Transverse colon (tissue), 4 donors: ENCODE measurements at regions not wholly inside any gene's neighbourhood (a gene's known extent, or its start where the extent isn't known, plus 50 kb on each side); places are given as distances from the start of the nearest gene placed in this dataset.
"Not testable (repeated sequence)": the region's sequence is repeated elsewhere in the genome, so short reads cannot be mapped to it uniquely, and the experiment has no call there.

Source experiments
- DNase-seq: peaks from one replicate; pipeline ENCODE4 v3.0.0-alpha.2; 2019
- H3K27ac ChIP-seq, 4 donors: fragments of 200-600 bp; sonication (generic); 2 replicates each; pipeline ENCODE4 v1.5.1; 2016 to 2018; ENCODE audit warnings: inconsistent platforms in 4 of 4
- H3K27me3 ChIP-seq: fragments of 200-600 bp; sonication (generic); 2 replicates; pipeline ENCODE4 v1.5.1; 2017; ENCODE audit warnings: inconsistent platforms
- H3K36me3 ChIP-seq, 4 donors: fragments of 200-600 bp; sonication (generic); 2 replicates each; pipeline ENCODE4 v1.5.1; 2017 to 2019; ENCODE audit warnings: inconsistent platforms in 4 of 4
- H3K4me1 ChIP-seq, 4 donors: fragments of 200-600 bp; sonication (generic); 2 replicates each; pipeline ENCODE4 v1.5.1; 2017 to 2020; ENCODE audit warnings: inconsistent platforms in 4 of 4
- H3K4me3 ChIP-seq, 4 donors: fragments of 200-600 bp; sonication (generic); 1 replicate in 1 of 4; 2 replicates in 3 of 4; pipeline versions ENCODE4 v1.5.1 to v1.6.1; 2017 to 2019; ENCODE audit warnings: inconsistent platforms in 4 of 4
- H3K9me3 ChIP-seq, 2 donors: fragments of 200-600 bp; sonication (generic); 2 replicates each; pipeline ENCODE4 v1.5.1; 2017 to 2019; ENCODE audit warnings: inconsistent platforms in 2 of 2
- CTCF ChIP-seq, 5 experiments: fragments of 200-600 bp in 3 of 5; fragments of 450-650 bp in 2 of 5; sonication (generic) in 3 of 5; IDR thresholded peaks; 1 replicate in 2 of 5; 2 replicates in 3 of 5; pipeline ENCODE4 v1.5.1; 2016 to 2017; ENCODE audit warnings: antibody characterized with exemption in 5 of 5, inconsistent platforms in 3 of 5, mild to moderate bottlenecking in 2 of 5, moderate library complexity in 1 of 5
- EP300 ChIP-seq: sonication (generic); formaldehyde crosslinking; IDR thresholded peaks from one replicate; pipeline ENCODE4 v1.6.1; 2017; ENCODE audit warnings: antibody characterized with exemption, low read depth
- POLR2A ChIP-seq: fragments of 450-650 bp; IDR thresholded peaks from one replicate; pipeline ENCODE4 v1.6.1; 2016; ENCODE audit warnings: antibody characterized with exemption, mild to moderate bottlenecking, moderate library complexity
- POLR2AphosphoS5 ChIP-seq, 3 donors: sonication (generic); formaldehyde crosslinking; IDR thresholded peaks; one replicate each; pipeline ENCODE4 v1.6.1; 2016; ENCODE audit warnings: antibody characterized with exemption in 3 of 3
- WGBS, 2 donors: methylation state at CpG; one replicate each; pipeline ENCODE4 v1.1.5; 2018; ENCODE audit warnings: low coverage in 1 of 2; 5-methylcytosine and 5-hydroxymethylcytosine counted together
- in situ Hi-C, 4 donors: fragments of 200-750 bp; cut with MboI; loops; one replicate each; pipeline versions ENCODE4 v1.15.0 to v1.15.1; 2017; ENCODE audit warnings: low sequenced_read_pairs in 3 of 4, low pct_ligation_motif_present in 1 of 4, low pct_unique_long_range_greater_than_20kb in 1 of 4
- intact Hi-C: fragments of 100-400 bp; cut with DNase I; formaldehyde crosslinking; loops from one replicate; pipeline ENCODE4 v1.15.1; 2023; ENCODE audit warnings: low total_unique reads

GRCh38 chr20:30387823-30388222, 869.6 kb upstream of the DEFB115 start:
- WGBS, 2 donors, result 83 to 86% methylated on average over 4 of the region's 4 CpGs
- H3K4me1 ChIP-seq, H3K27me3 ChIP-seq, H3K27ac ChIP-seq, intact Hi-C loops, H3K4me3 ChIP-seq, in situ Hi-C loops, H3K9me3 ChIP-seq, DNase-seq: not testable (repeated sequence)
- H3K36me3 ChIP-seq, result peaks cover 0 to 17% (median 2%) of the 10 kb centered on the region in 4 donors

GRCh38 chr20:30393523-30393922, 863.9 kb upstream of the DEFB115 start:
- peaks cover 0 to 35% (median 6%) of the 10 kb centered on the region in 4 donors for H3K36me3 ChIP-seq
- intact Hi-C loops, H3K4me3 ChIP-seq, in situ Hi-C loops, H3K27me3 ChIP-seq, H3K9me3 ChIP-seq, H3K4me1 ChIP-seq, DNase-seq, H3K27ac ChIP-seq: not testable (repeated sequence)
- WGBS, 2 donors, result 92 to 94% methylated on average over 1 of the region's 1 CpG

- H3K9me3 ChIP-seq, H3K27me3 ChIP-seq, H3K4me1 ChIP-seq, in situ Hi-C loops, H3K27ac ChIP-seq, H3K4me3 ChIP-seq, DNase-seq, intact Hi-C loops: not testable (repeated sequence)
- 87 to 100% methylated on average over 1 to 2 of the region's 2 CpGs for WGBS, 2 donors
- peaks cover 0 to 44% (median 7%) of the 10 kb centered on the region in 4 donors for H3K36me3 ChIP-seq
Observed at GRCh38 chr20:30397111-30397510, 860.4 kb upstream of the DEFB115 start.

GRCh38 chr20:30405061-30405460, 852.4 kb upstream of the DEFB115 start:
- in situ Hi-C loops, result loop anchor here in 1 of 4 donors (25.0 kb wide), 2 partner anchors 1268 to 1843 kb away; no protein-coding TSS in a partner anchor
- H3K4me3 ChIP-seq, H3K27ac ChIP-seq, H3K27me3 ChIP-seq, DNase-seq, intact Hi-C loops, H3K4me1 ChIP-seq: not testable (repeated sequence)
- H3K9me3 ChIP-seq, result peaks cover 13 to 23% of the 10 kb centered on the region in 2 donors
- H3K36me3 ChIP-seq, result peaks cover 0 to 47% (median 16%) of the 10 kb centered on the region in 4 donors
- WGBS, 2 donors, result 98% methylated on average over 7 of the region's 18 CpGs; no CpG with 5 or more reads in 1 of the 2 donors

- 78% methylated on average over 8 of the region's 27 CpGs; no CpG with 5 or more reads in 1 of the 2 donors for WGBS, 2 donors
- in situ Hi-C loops, result loop anchor here in 1 of 4 donors (25.0 kb wide), 2 partner anchors 1268 to 1843 kb away; no protein-coding TSS in a partner anchor
- H3K27me3 ChIP-seq, H3K27ac ChIP-seq, DNase-seq, H3K4me3 ChIP-seq, H3K4me1 ChIP-seq, intact Hi-C loops: not testable (repeated sequence)
- Histone ChIP-seq H3K36me3 (peaks cover 0 to 43% (median 16%) of the 10 kb centered on the region in 4 donors), H3K9me3 (peaks cover 15 to 28% of the 10 kb centered on the region in 2 donors)
Observed at GRCh38 chr20:30405585-30405984, 851.9 kb upstream of the DEFB115 start.

- H3K4me1 ChIP-seq, intact Hi-C loops, H3K4me3 ChIP-seq, H3K27ac ChIP-seq, DNase-seq, H3K27me3 ChIP-seq: not testable (repeated sequence)
- peaks cover 19 to 28% of the 10 kb centered on the region in 2 donors for H3K9me3 ChIP-seq
- in situ Hi-C loops, result loop anchor here in 1 of 4 donors (25.0 kb wide), 2 partner anchors 1269 to 1844 kb away; no protein-coding TSS in a partner anchor
- WGBS, 2 donors, result 0% methylated on average over 1 of the region's 1 CpG
- peaks cover 0 to 36% (median 16%) of the 10 kb centered on the region in 4 donors for H3K36me3 ChIP-seq
Observed at GRCh38 chr20:30406370-30406769, 851.1 kb upstream of the DEFB115 start.

GRCh38 chr20:30412972-30413371, 844.5 kb upstream of the DEFB115 start:
- WGBS, 2 donors, result 45 to 75% methylated on average over 1 to 2 of the region's 2 CpGs
- peaks cover 11 to 12% of the 10 kb centered on the region in 2 donors for H3K9me3 ChIP-seq
- H3K36me3 ChIP-seq, result no peaks in the 10 kb centered on the region
- no peak overlapping the region for H3K4me3 ChIP-seq
- DNase-seq, result no peak
- TF ChIP-seq POLR2AphosphoS5 (IDR thresholded peaks at IDR 0.05) (no peak), EP300 (no peak), POLR2A (no peak), CTCF (IDR thresholded peaks at IDR 0.05) (no peak)
- in situ Hi-C loops (loop anchor here in 1 of 4 donors (25.0 kb wide), 2 partner anchors 1276 to 1851 kb away; no protein-coding TSS in a partner anchor), intact Hi-C loops (no loop called here)
- no peaks in the 10 kb centered on the region for H3K27me3 ChIP-seq
- no peaks in the 10 kb centered on the region for H3K4me1 ChIP-seq
- H3K27ac ChIP-seq, result no peak overlapping the region

GRCh38 chr20:30417387-30417786, 840.1 kb upstream of the DEFB115 start:
- DNase-seq, intact Hi-C loops, H3K27me3 ChIP-seq, H3K27ac ChIP-seq, H3K36me3 ChIP-seq, H3K4me3 ChIP-seq, H3K4me1 ChIP-seq, H3K9me3 ChIP-seq: not testable (repeated sequence)
- in situ Hi-C loops, result loop anchor here in 1 of 4 donors (25.0 kb wide), 2 partner anchors 1280 to 1855 kb away; no protein-coding TSS in a partner anchor
- WGBS, 2 donors, result 63 to 100% methylated on average over 1 to 4 of the region's 4 CpGs

GRCh38 chr20:30418378-30418777, 839.1 kb upstream of the DEFB115 start:
- intact Hi-C loops, H3K4me1 ChIP-seq, H3K27ac ChIP-seq, H3K9me3 ChIP-seq, H3K4me3 ChIP-seq, DNase-seq, H3K36me3 ChIP-seq, H3K27me3 ChIP-seq: not testable (repeated sequence)
- in situ Hi-C loops, result loop anchor here in 1 of 4 donors (25.0 kb wide), 2 partner anchors 1281 to 1856 kb away; no protein-coding TSS in a partner anchor
- 74% methylated on average over 4 of the region's 4 CpGs; no CpG with 5 or more reads in 1 of the 2 donors for WGBS, 2 donors
